NB4 (cell line): ENCODE measurements at regions not wholly inside any gene's neighbourhood (a gene's known extent, or its start where the extent isn't known, plus 50 kb on each side); places are given as distances from the start of the nearest gene placed in this dataset.

Source experiments
- DNase-seq: peaks from one replicate; pipeline ENCODE4 v3.0.0; 2010; ENCODE audit warnings: low read depth
- H3K4me3 ChIP-seq: one replicate; pipeline ENCODE4 v1.5.1; 2011; ENCODE audit warnings: mild to moderate bottlenecking, low read depth, low read length, moderate library complexity
- CTCF ChIP-seq: IDR thresholded peaks from one replicate; pipeline ENCODE4 v1.5.1; 2012; ENCODE audit warnings: low read depth, low read length
- MAX ChIP-seq: IDR thresholded peaks from 2 replicates; pipeline ENCODE4 v1.6.1; 2011; ENCODE audit warnings: low read depth, low read length
- MYC ChIP-seq: IDR thresholded peaks from 2 replicates; pipeline ENCODE4 v1.6.1; 2011; ENCODE audit warnings: low read depth, low read length
- POLR2A ChIP-seq: IDR thresholded peaks from 2 replicates; pipeline ENCODE4 v1.6.1; 2011; ENCODE audit warnings: mild to moderate bottlenecking; ENCODE audit not compliant: insufficient read length; ENCODE audit errors: extremely low read depth

- no peak overlapping the region for H3K4me3 ChIP-seq
- TF ChIP-seq MAX: no peak
- DNase-seq: no peak
These were observed 290.0 kb downstream of the CYP26B1 start for GRCh38 chr2:71857636-71858035.

DNA sequence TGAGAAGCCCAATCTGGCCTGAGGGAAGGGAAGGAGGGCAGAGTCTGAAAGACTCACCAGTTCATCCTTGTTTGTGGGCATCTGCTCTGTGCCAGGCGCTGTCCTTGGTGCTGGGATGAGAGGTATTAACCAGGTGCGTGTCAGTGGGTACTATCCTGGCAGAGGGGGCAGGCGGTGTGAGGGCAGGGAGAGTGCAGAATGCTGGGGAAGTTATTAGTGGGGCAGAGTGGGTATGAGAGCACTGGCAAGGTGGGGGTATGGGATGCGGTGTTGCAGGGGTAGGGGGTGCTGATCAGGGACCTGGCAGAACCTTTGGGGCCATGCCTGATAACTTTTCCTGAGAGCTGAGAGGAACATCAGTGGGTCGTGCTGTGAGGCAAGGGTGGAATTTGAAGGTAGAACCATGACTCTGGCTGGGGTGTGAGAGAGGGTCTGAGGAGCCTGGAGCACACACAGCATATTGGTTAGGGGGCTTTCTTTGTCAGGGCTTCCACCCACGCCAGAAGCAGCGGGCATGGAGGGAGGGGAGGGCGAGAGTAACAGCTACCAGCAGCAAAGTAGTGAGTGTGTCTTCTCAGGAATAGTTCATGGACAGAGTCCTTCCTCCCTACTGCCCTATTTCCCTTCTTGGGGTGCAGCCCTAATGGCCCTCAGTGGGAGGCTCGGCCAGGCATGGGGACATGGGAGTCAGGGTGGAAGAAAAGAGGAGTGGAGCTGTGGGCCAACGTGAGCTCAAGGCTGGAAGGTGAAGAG, 290.7 kb downstream of the CYP26B1 start:
- TF ChIP-seq MYC: no peak
- no peak for TF ChIP-seq CTCF
- TF ChIP-seq MAX: no peak
- TF ChIP-seq POLR2A: no peak
- no peak overlapping the region for H3K4me3 ChIP-seq
- DNase-seq: peak; percentile 37

- DNase-seq: no peak
- no peak for TF ChIP-seq MAX
- no peak for TF ChIP-seq MYC
- TF ChIP-seq CTCF: no peak
- TF ChIP-seq POLR2A: no peak
- H3K4me3 ChIP-seq: no peak overlapping the region
These were observed 293.8 kb downstream of the CYP26B1 start for GRCh38 chr2:71853858-71854257.

GRCh38 chr2:71852141-71852711, 295.4 kb downstream of the CYP26B1 start:
- no peak for DNase-seq
- no peak for TF ChIP-seq MAX
- TF ChIP-seq MYC: no peak
- TF ChIP-seq POLR2A: no peak
- TF ChIP-seq CTCF: no peak
- H3K4me3 ChIP-seq: no peak overlapping the region

- no peak overlapping the region for H3K4me3 ChIP-seq
- no peak for DNase-seq
- no peak for TF ChIP-seq MAX
- no peak for TF ChIP-seq CTCF
- TF ChIP-seq POLR2A: no peak
- no peak for TF ChIP-seq MYC
These were observed 296.4 kb downstream of the CYP26B1 start for GRCh38 chr2:71851094-71851750.

GRCh38 chr2:71850306-71850801, 297.3 kb downstream of the CYP26B1 start:
- no peak overlapping the region for H3K4me3 ChIP-seq
- DNase-seq: no peak

More at GRCh38 chr2:71850306-71850801, 297.3 kb downstream of the CYP26B1 start:
- TF ChIP-seq CTCF: no peak
- TF ChIP-seq POLR2A: no peak
- TF ChIP-seq MYC: no peak
- TF ChIP-seq MAX: no peak
